ENCODE measurements at regions not wholly inside any gene's neighbourhood (a gene's known extent, or its start where the extent isn't known, plus 50 kb on each side); places are given as distances from the start of the nearest gene placed in this dataset.

DNA sequence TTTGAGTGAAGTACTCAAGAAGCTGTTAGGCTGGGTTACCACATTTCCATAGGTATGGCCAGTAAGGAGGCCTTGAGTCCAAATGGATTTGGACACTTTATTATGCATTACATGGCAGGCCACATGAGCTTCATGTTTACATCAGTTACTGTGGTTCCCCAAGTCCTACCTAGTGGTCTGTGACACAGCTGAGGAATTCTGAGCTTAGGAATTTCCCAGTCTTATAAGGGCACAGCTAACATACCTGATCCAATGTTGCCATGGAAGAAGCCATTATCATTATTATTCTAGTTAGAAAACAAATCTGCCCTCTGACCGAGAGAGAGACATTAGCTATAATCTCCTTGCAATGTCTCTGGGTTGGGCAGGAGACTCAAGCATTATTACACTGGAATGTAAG lies 174.4 kb upstream of the NUDT10 start:
- TF ChIP-seq, protein P1, sequence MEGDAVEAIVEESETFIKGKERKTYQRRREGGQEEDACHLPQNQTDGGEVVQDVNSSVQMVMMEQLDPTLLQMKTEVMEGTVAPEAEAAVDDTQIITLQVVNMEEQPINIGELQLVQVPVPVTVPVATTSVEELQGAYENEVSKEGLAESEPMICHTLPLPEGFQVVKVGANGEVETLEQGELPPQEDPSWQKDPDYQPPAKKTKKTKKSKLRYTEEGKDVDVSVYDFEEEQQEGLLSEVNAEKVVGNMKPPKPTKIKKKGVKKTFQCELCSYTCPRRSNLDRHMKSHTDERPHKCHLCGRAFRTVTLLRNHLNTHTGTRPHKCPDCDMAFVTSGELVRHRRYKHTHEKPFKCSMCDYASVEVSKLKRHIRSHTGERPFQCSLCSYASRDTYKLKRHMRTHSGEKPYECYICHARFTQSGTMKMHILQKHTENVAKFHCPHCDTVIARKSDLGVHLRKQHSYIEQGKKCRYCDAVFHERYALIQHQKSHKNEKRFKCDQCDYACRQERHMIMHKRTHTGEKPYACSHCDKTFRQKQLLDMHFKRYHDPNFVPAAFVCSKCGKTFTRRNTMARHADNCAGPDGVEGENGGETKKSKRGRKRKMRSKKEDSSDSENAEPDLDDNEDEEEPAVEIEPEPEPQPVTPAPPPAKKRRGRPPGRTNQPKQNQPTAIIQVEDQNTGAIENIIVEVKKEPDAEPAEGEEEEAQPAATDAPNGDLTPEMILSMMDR (conservative IDR thresholded peaks at IDR 0.05; ENCODE audit: low read depth, low read length): no peak
- TF ChIP-seq EZH2 (IDR thresholded peaks at IDR 0.05; ENCODE audit: borderline replicate concordance, low read depth, low read length, poor library complexity, severe bottlenecking): no peak
